ENCODE measurements at regions not wholly inside any gene's neighbourhood (a gene's known extent, or its start where the extent isn't known, plus 50 kb on each side); places are given as distances from the start of the nearest gene placed in this dataset.

GRCh38 chr7:119694506-119694905 is 578.5 kb upstream of the KCND2 start:
- H3K27ac ChIP-seq (ENCODE audit: low read depth in 1 of 2, low read length in 1 of 2) = no peak overlapping the region
- TF ChIP-seq CTCF (IDR thresholded peaks at IDR 0.05; ENCODE audit: control extremely low read depth, extremely low read depth) = no peak
- ATAC-seq (ENCODE audit: insufficient read depth, low FRiP score) = no peak
- no peak overlapping the region for H3K9ac ChIP-seq (ENCODE audit: insufficient read depth in 1 of 2, low read length in 2 of 2)
- peaks cover 0 to 4% (median 0%) of the 10 kb centered on the region in 4 donors for H3K9me3 ChIP-seq (ENCODE audit: control insufficient read depth in 4 of 4, insufficient read depth in 3 of 4, low read length in 3 of 4)
- no peak for DNase-seq
- 62 to 78% methylated on average over 1 of the region's 1 CpG for WGBS, 2 donors
- peaks cover 0 to 4% (median 0%) of the 10 kb centered on the region in 5 donors for H3K4me1 ChIP-seq (ENCODE audit: control insufficient read depth in 5 of 5, insufficient read depth in 5 of 5, low read length in 5 of 5)
- H3K4me3 ChIP-seq = no peak overlapping the region
- no peaks in the 10 kb centered on the region for H3K36me3 ChIP-seq (ENCODE audit: control insufficient read depth in 4 of 4, insufficient read depth in 4 of 4, low read length in 4 of 4)
- no peaks in the 10 kb centered on the region for H3K27me3 ChIP-seq (ENCODE audit: control insufficient read depth in 3 of 3, insufficient read depth in 3 of 3, low read length in 2 of 3)

GRCh38 chr7:119696336-119696735 is 576.6 kb upstream of the KCND2 start:
- no peak overlapping the region for H3K9ac ChIP-seq (ENCODE audit: insufficient read depth in 1 of 2, low read length in 2 of 2)
- H3K4me1 ChIP-seq (ENCODE audit: control insufficient read depth in 5 of 5, insufficient read depth in 5 of 5, low read length in 5 of 5) = peaks cover 0 to 4% (median 0%) of the 10 kb centered on the region in 5 donors
- no peaks in the 10 kb centered on the region for H3K27me3 ChIP-seq (ENCODE audit: control insufficient read depth in 3 of 3, insufficient read depth in 3 of 3, low read length in 2 of 3)
- no peaks in the 10 kb centered on the region for H3K36me3 ChIP-seq (ENCODE audit: control insufficient read depth in 4 of 4, insufficient read depth in 4 of 4, low read length in 4 of 4)
- no peak for ATAC-seq (ENCODE audit: insufficient read depth, low FRiP score)
- H3K4me3 ChIP-seq = no peak overlapping the region
- peak in 2 of 3 donors; percentile 73 to 82 for DNase-seq
- WGBS, 2 donors = 64 to 66% methylated on average over 3 of the region's 3 CpGs
- H3K9me3 ChIP-seq (ENCODE audit: control insufficient read depth in 4 of 4, insufficient read depth in 3 of 4, low read length in 3 of 4) = peaks cover 0 to 4% (median 0%) of the 10 kb centered on the region in 4 donors
- no peak overlapping the region for H3K27ac ChIP-seq (ENCODE audit: low read depth in 1 of 2, low read length in 1 of 2)
- TF ChIP-seq CTCF (IDR thresholded peaks at IDR 0.05; ENCODE audit: control extremely low read depth, extremely low read depth) = no peak

- Histone ChIP-seq H3K9me3 (ENCODE audit: control insufficient read depth in 4 of 4, insufficient read depth in 3 of 4, low read length in 3 of 4) (no peaks in the 10 kb centered on the region), H3K4me3 (no peak overlapping the region), H3K4me1 (ENCODE audit: control insufficient read depth in 5 of 5, insufficient read depth in 5 of 5, low read length in 5 of 5) (no peaks in the 10 kb centered on the region), H3K27me3 (ENCODE audit: control insufficient read depth in 3 of 3, insufficient read depth in 3 of 3, low read length in 2 of 3) (no peaks in the 10 kb centered on the region), H3K36me3 (ENCODE audit: control insufficient read depth in 4 of 4, insufficient read depth in 4 of 4, low read length in 4 of 4) (no peaks in the 10 kb centered on the region), H3K27ac (ENCODE audit: low read depth in 1 of 2, low read length in 1 of 2) (no peak overlapping the region), H3K9ac (ENCODE audit: insufficient read depth in 1 of 2, low read length in 2 of 2) (no peak overlapping the region)
- WGBS, 2 donors = 79 to 92% methylated on average over 1 of the region's 1 CpG
- TF ChIP-seq CTCF (IDR thresholded peaks at IDR 0.05; ENCODE audit: control extremely low read depth, extremely low read depth) = no peak
- DNase-seq = no peak
- ATAC-seq (ENCODE audit: insufficient read depth, low FRiP score) = no peak
Measured at GRCh38 chr7:119703895-119704294, 569.1 kb upstream of the KCND2 start.

- Histone ChIP-seq H3K4me3 (no peak overlapping the region), H3K27me3 (ENCODE audit: control insufficient read depth in 3 of 3, insufficient read depth in 3 of 3, low read length in 2 of 3) (no peaks in the 10 kb centered on the region), H3K9me3 (ENCODE audit: control insufficient read depth in 4 of 4, insufficient read depth in 3 of 4, low read length in 3 of 4) (no peaks in the 10 kb centered on the region), H3K4me1 (ENCODE audit: control insufficient read depth in 5 of 5, insufficient read depth in 5 of 5, low read length in 5 of 5) (no peaks in the 10 kb centered on the region), H3K27ac (ENCODE audit: low read depth in 1 of 2, low read length in 1 of 2) (no peak overlapping the region), H3K36me3 (ENCODE audit: control insufficient read depth in 4 of 4, insufficient read depth in 4 of 4, low read length in 4 of 4) (no peaks in the 10 kb centered on the region), H3K9ac (ENCODE audit: insufficient read depth in 1 of 2, low read length in 2 of 2) (no peak overlapping the region)
- 80 to 91% methylated on average over 2 of the region's 2 CpGs for WGBS, 2 donors
- no peak for DNase-seq
- no peak for ATAC-seq (ENCODE audit: insufficient read depth, low FRiP score)
- TF ChIP-seq CTCF (IDR thresholded peaks at IDR 0.05; ENCODE audit: control extremely low read depth, extremely low read depth) = no peak
Measured at GRCh38 chr7:119706608-119707007, 566.4 kb upstream of the KCND2 start.
